LNCAP (cell line): ENCODE measurements at regions not wholly inside any gene's neighbourhood (a gene's known extent, or its start where the extent isn't known, plus 50 kb on each side); places are given as distances from the start of the nearest gene placed in this dataset.

Experiments used
- CTCF ChIP-seq: fragments of 450-650 bp; IDR thresholded peaks from 2 replicates; pipeline ENCODE4 v1.5.1; 2017; ENCODE audit warnings: mild to moderate bottlenecking

- TF ChIP-seq CTCF: no peak
These were observed 250.4 kb downstream of the RAB28 start for GRCh38 chr4:13233755-13234154.

GRCh38 chr4:13219971-13220370 is 264.2 kb downstream of the RAB28 start:
- TF ChIP-seq CTCF: no peak

- TF ChIP-seq CTCF: no peak
These were observed 265.7 kb downstream of the RAB28 start for GRCh38 chr4:13218326-13218958.

GRCh38 chr4:13215560-13215959 is 268.6 kb downstream of the RAB28 start:
- TF ChIP-seq CTCF: no peak

- no peak for TF ChIP-seq CTCF
These were observed 271.2 kb downstream of the RAB28 start for GRCh38 chr4:13212936-13213335.

GRCh38 chr4:13209600-13209999 is 274.5 kb downstream of the RAB28 start:
- no peak for TF ChIP-seq CTCF

GRCh38 chr4:13208558-13209193 is 275.5 kb downstream of the RAB28 start:
- no peak for TF ChIP-seq CTCF
